SH-SY5Y (cell line): ENCODE measurements at regions not wholly inside any gene's neighbourhood (a gene's known extent, or its start where the extent isn't known, plus 50 kb on each side); places are given as distances from the start of the nearest gene placed in this dataset.

Experiments
- GATA2 ChIP-seq: IDR thresholded peaks from 2 replicates; pipeline ENCODE4 v1.6.1; 2011; ENCODE audit warnings: mild to moderate bottlenecking, low read depth, low read length
- GATA3 ChIP-seq: IDR thresholded peaks from 2 replicates; pipeline ENCODE4 v1.6.1; 2011; ENCODE audit warnings: low read depth, mild to moderate bottlenecking, low read length, moderate library complexity

DNA sequence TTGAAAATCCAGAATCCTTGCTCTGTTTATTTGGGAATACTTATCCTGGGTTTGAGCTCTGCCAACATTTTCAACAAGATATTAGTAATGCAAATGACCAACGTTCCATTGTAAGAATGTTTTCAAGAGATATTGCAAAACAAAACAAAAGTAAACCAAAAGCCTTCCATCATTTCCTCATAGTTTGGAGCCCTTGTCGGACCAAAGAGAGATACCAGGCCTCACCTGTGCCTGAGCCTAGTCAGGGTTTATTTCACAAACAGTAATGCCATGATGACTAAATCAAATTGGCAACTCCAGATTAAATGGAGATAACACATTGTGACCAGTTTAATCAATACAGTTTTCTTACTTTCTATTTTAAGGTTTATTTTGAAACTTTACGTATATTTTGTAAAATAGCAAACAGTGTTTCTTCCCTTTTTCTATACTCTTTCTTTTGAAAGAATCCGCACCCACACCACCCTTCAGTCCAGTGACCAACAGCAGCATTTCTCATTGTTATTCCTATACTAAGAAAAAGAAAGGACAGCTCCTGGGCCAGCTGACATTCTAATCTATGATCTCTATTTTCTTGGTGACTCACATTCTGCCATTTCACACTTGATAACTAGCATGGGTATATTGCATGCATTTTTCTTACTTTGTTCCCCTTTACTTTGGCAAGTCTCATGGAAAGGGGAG lies 168.5 kb upstream of the MEOX2 start:
- TF ChIP-seq GATA3 (no peak), GATA2 (no peak)

DNA sequence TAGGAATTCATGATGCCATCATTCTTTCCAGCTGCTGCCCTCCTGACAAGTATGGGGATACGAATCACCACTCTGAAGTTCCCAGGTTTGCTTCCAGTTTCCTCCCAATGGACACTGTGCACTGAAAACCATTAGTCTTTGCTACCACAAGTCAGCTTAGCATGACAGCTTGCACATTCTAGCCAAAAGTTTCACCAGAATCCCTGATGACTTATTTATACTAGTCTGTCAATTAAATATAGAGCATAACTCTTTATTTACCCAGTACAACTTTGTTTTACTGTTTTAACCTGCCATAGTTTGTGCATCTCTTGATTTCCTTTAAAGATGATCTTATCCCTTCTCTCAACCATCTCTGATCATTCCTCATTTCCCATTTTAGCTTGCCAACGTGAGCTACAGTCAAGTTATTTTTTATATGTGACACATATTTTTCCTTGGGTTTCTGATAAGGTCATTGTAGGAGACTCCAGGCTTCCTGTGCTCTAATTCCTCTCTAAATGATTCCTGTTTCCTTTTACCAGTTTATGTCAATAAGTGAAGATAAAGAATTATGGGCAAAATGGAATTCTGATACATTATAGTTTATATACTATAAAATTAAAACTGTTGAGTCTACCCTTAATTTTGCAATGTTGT lies 167.5 kb upstream of the MEOX2 start:
- no peak for TF ChIP-seq GATA2
- TF ChIP-seq GATA3, result no peak

DNA sequence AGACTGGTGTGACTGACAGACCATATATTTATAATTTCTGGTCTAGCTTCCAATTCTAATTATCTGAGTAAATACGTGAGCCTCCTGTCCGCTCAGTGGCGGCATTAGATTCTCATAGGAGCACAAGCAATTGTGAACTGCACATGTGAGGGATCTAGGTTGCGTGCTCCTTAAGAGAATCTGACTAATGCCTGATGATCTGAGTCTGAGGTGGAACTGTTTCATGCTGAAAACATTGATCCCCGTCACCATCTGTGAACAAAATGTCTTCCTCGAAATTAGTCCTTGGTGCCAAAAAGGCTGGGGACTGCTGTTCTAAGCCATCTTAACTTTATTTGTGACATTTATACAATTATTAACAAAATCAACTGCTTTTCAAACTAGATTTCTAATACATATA lies 164.7 kb upstream of the MEOX2 start:
- TF ChIP-seq GATA3 (no peak), GATA2 (no peak)

DNA sequence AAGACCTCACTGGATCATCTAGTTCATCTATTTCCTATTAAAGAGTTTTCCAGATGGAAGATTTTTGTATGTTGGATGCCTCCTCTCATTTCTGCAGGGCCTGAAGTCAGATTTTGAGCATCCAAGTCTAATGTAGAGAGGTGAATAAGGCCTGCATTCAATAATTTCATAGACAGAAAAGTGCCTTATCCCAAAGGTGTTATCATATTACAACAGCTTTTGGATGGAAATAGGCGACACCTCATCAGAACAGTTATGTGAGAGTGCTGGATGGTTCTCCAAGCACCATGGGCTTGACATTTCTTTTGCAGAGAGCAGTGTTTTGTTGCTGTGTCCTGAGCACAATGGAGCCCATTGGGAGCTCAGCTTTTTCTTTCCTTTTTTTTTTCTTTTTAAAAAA lies 162.4 kb upstream of the MEOX2 start:
- TF ChIP-seq GATA2 (no peak), GATA3 (no peak)

DNA sequence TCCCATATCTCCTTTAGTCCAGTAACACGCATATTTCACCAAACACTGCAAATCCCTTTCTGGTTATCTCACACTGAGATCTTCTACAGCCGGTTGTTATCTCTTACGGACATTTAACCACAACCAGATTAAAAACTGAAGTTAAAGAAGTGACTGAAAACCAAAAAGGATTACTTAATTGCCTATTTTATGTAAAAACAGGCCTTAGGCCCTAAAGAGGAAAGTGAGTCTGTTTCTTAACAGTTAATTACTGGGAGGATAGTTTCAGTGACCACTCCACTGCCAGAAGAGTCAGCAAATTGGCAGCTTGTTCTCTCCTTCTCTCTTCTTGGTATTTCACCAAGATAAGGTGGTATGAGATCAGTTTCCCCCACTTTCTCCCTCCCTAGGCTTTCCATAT lies 161.9 kb upstream of the MEOX2 start:
- TF ChIP-seq GATA2 (no peak; the same call in 1 of the 2 replicates), GATA3 (no peak)

DNA sequence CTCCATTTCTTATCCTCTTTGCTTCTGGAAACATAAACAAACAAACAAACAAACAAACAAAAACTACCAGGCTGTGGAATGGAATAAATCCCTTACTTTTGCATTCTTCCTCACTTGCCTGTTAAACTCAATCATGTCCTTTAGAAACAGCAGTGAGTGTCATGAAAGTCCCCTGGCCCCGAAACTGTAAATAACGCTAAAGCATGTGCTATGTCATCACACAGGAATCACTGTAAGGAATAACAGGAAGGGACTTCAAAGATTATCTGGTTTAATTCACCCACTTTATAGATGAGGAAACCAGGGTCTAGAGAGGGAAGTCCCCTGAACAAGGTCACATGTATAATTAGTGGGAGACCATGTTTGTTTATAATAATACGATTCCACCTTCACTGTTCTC lies 159.4 kb upstream of the MEOX2 start:
- TF ChIP-seq GATA2 (no peak), GATA3 (no peak)

DNA sequence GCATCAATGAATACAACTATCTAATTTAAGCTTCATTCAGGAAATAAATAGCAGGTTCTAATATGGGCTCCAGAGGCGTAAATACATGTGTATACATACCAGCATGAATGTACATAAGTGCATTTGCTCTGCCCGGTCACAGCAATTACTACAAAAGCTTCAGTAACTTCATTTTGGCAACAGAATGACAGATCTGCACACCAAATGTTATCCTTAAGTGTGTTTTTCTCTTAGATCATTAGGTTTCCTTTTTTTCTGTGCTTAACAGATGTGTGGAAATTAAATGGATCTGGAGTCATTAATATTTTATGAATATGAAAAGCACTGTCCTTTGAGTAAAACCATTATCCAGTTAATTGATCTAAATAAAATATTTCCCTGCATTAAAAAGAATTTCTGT lies 159.0 kb upstream of the MEOX2 start:
- no peak for TF ChIP-seq GATA2
- no peak for TF ChIP-seq GATA3

DNA sequence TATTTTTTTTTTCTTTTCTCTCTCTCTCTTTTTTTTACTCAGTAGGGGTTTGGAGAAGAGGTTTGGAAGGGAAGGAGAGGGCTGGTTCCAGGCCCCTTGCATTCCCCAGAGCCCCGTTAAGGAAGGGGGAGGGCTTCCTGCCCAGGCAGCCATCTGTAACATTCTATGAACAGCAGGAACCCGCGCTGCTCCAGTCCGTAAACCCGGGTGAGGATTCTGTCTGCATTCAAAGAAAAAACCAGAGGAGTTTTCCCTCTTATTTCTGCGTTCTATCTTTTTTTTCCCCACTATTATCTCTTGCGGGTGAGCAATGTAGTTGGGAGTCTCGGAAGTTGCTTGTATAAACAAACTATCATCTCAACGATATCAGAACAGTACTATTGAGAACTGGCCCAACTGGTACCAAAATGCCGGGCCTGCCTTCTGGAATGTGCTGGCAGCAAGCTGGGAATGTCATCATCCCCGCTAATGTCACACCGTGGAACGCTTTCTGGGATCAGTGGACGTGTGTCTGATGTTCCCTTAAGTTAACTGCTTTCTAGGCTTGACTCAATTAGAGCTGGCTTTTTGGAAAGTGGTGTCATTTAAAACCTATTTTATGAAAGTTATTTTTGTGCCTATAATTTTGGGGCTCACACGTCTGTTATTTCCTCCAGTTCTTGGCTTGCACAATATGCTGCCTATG lies 153.1 kb upstream of the MEOX2 start:
- no peak for TF ChIP-seq GATA2
- no peak for TF ChIP-seq GATA3

DNA sequence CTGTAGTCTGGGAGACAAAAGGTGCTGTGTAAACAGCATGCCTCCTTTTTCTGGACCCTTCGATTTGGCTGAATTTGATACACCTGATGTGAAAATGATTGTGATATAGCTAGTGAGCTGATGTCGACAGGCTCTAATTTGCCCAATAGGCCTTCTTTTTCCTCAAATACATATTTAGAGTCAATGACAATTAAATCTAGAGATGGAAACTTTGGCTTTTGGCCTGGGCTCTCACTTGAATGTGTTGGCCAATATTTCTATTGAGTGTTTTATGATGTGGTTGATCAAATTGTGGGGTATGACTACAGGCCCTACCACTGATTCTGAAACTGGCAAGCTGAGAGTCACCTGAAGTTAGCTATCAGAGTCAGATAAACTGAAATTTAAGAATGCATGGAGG lies 151.8 kb upstream of the MEOX2 start:
- TF ChIP-seq GATA2 (no peak), GATA3 (no peak)

DNA sequence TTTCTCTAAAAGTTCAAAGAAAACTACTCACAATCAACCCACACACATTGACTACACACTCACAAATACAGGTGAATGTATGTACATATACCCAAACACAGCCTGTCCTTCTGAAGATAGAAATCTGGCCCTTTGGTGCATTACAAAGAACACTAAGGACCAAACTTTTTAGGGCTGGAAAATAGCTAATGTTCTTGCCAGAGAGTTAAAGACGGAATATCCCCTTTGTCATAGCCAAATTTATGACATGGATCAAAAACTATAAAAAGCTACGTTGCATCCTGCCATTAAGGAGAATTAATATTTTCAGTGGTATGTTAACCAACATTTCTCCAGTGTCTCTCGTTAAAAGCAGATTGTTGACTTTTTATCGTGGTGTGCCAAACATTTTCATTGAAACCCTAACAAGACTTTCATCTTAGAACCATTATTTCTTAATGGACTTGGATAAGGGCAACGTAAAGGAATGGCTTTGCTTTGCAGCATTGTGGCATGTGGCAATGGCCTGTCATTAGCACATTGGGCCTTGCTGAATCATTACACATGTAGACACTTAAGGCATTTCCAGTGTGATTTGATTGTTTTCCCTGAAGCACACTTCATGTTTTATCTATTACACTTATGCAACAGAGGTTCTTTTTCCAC lies 150.9 kb upstream of the MEOX2 start:
- no peak for TF ChIP-seq GATA3

DNA sequence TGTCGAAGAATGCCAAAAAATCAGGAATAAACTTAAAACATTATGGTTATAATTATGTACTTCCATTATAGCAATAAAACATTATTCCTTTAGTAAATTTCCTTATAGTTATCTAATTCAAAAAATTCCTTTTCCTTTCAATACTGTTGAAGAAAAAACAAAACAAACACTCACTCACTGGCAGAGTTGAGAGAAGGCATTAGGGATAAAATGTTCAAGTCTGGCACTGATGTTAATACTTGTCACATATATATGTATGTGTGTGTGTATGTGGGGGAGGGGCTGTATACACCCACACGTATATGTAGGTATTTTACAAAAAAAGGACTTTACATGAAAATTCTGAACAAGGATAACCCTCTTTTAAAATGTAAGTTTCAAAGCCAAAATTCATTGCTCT lies 150.2 kb upstream of the MEOX2 start:
- TF ChIP-seq GATA2 (no peak), GATA3 (no peak)

DNA sequence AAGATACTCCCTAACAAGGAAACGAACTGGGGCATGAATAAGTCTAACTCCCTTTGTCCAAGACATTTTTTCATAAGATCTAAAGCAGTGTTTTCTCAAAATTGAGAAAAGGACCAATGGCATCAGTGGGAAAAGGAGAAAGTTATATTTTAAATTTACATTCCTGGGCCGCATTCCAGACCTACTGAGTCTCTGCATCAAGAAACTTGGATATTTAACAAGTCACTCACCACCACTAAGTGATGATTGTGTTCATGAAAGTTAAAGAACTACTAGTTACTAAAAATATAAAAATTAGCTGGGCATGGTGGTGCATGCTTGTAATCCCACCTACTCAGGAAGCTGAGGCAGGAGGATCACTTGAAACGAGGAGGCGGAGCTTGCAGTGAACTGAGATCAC lies 149.6 kb upstream of the MEOX2 start:
- TF ChIP-seq GATA3 (no peak), GATA2 (no peak)

DNA sequence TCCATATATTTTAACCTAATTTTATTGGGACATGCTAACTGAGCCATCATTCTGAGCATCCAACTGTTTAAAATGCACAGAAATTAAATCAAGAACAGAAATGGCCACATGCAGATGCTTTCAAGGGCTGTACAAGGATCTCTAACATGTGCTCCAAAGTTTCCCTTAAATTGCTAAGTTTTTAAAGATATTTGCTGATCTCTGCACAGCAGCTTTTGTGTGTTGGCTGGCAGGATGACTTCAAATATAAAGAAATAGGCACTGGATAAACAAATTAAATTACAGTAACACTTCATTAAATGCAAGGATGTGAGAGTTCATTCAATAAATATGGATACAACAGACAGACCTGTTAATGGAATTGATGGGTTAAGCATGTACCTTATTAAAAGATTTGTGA lies 148.0 kb upstream of the MEOX2 start:
- no peak for TF ChIP-seq GATA2
- no peak for TF ChIP-seq GATA3

DNA sequence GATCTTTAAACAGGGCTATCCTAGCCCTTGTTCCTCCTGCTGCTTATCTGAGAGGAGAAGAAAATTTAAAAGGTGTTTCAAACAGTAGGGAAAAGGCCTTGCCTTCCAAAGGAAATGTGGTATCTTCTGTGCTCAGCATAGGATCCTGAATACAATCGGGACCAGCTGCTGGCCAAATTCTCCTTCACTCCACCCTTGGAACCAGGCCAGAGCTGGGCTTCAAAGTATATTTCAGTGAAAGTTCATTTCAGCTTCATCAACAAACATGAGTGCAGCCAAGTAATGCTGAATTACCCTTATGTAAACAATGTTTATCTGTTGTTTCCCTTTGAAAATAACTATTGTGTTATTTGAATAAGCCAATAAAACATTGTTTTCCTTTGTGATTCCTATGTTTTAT lies 146.5 kb upstream of the MEOX2 start:
- TF ChIP-seq GATA2 (no peak), GATA3 (no peak)

DNA sequence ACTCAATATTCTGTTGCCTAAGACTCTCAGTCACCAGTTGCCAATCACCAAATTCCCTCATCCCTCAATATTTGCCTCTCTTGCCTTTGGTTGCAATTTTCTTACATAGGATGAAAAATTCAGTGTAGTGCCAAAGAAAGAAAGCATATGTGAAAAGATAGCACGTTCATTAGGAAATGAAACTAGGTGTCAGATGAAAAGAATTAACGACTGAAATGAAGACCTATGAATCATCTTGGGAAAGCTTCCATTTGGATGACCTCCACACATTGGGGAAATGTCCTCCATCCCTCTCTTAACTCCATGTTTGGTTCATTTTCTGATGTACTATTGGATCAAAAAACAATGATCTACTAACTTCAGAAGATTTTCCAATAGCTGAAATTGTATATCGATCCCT lies 145.1 kb upstream of the MEOX2 start:
- no peak for TF ChIP-seq GATA2
- no peak for TF ChIP-seq GATA3
